Liver (tissue), 8 donors: ENCODE measurements at regions not wholly inside any gene's neighbourhood (a gene's known extent, or its start where the extent isn't known, plus 50 kb on each side); places are given as distances from the start of the nearest gene placed in this dataset.

Experiments used
- DNase-seq: peaks from one replicate; pipeline ENCODE4 v3.0.0-alpha.2; 2017; ENCODE audit warnings: low spot score
- H3K27ac ChIP-seq, 2 donors: one replicate each; pipeline ENCODE4 v1.7.0; 2013; ENCODE audit warnings: inconsistent platforms in 2 of 2, low read length in 2 of 2, control low read depth in 1 of 2, low read depth in 1 of 2, mild to moderate bottlenecking in 1 of 2
- H3K27me3 ChIP-seq, 4 donors: one replicate each; pipeline versions ENCODE4 v1.6.1 to v1.7.0; 2013; ENCODE audit warnings: low read length in 3 of 4, inconsistent platforms in 1 of 4, mild to moderate bottlenecking in 1 of 4, moderate library complexity in 1 of 4; ENCODE audit not compliant: control insufficient read depth in 4 of 4, insufficient read depth in 4 of 4
- H3K36me3 ChIP-seq, 4 donors: one replicate each; pipeline versions ENCODE4 v1.6.1 to v1.7.0; 2013; ENCODE audit warnings: low read length in 3 of 4, mild to moderate bottlenecking in 3 of 4, low read depth in 1 of 4, moderate library complexity in 1 of 4; ENCODE audit not compliant: control insufficient read depth in 4 of 4, insufficient read depth in 3 of 4
- H3K4me1 ChIP-seq, 4 donors: one replicate each; pipeline versions ENCODE4 v1.6.1 to v1.7.0; 2013; ENCODE audit warnings: low read length in 3 of 4, mild to moderate bottlenecking in 3 of 4, moderate library complexity in 1 of 4; ENCODE audit not compliant: control insufficient read depth in 4 of 4, insufficient read depth in 4 of 4
- H3K4me3 ChIP-seq, 3 donors: one replicate each; pipeline versions ENCODE4 v1.6.1 to v1.7.0; 2013; ENCODE audit warnings: low read length in 3 of 3, control low read depth in 1 of 3, low read depth in 1 of 3, mild to moderate bottlenecking in 1 of 3
- H3K9ac ChIP-seq, 2 donors: one replicate each; pipeline ENCODE4 v1.7.0; 2013; ENCODE audit warnings: low read length in 2 of 2, mild to moderate bottlenecking in 2 of 2, moderate library complexity in 2 of 2, control low read depth in 1 of 2, low read depth in 1 of 2
- H3K9me3 ChIP-seq, 4 donors: one replicate each; pipeline versions ENCODE4 v1.6.1 to v1.7.0; 2013; ENCODE audit warnings: low read length in 3 of 4; ENCODE audit not compliant: control insufficient read depth in 4 of 4
- ATF3 ChIP-seq: IDR thresholded peaks from 2 replicates; pipeline ENCODE4 v1.6.1; 2016; ENCODE audit warnings: antibody characterized with exemption
- CTCF ChIP-seq: fragments of 150-350 bp; IDR thresholded peaks from 2 replicates; pipeline ENCODE4 v1.5.1; 2017; ENCODE audit warnings: improper control_type of control experiment, low read depth, low read length; ENCODE audit not compliant: missing input control
- EGR1 ChIP-seq, 2 donors: IDR thresholded peaks; 2 replicates each; pipeline ENCODE4 v1.6.1; 2016 to 2018; ENCODE audit warnings: antibody characterized with exemption in 2 of 2, low read depth in 2 of 2
- FOXA1 ChIP-seq: IDR thresholded peaks from 2 replicates; pipeline ENCODE4 v1.6.1; 2016; ENCODE audit warnings: antibody characterized with exemption
- FOXA2 ChIP-seq: IDR thresholded peaks from 2 replicates; pipeline ENCODE4 v1.6.1; 2016; ENCODE audit warnings: antibody characterized with exemption
- GABPA ChIP-seq, 2 donors: IDR thresholded peaks in 1 of 2; conservative IDR thresholded peaks in 1 of 2; 2 replicates each; pipeline ENCODE4 v1.6.1; 2016; ENCODE audit warnings: antibody characterized with exemption in 2 of 2, mild to moderate bottlenecking in 1 of 2, moderate library complexity in 1 of 2
- HNF4G ChIP-seq: IDR thresholded peaks from 2 replicates; pipeline ENCODE4 v1.6.1; 2016; ENCODE audit warnings: antibody characterized with exemption
- JUND ChIP-seq, 2 donors: IDR thresholded peaks; 2 replicates each; pipeline ENCODE4 v1.6.1; 2016; ENCODE audit warnings: antibody characterized with exemption in 2 of 2
- MAX ChIP-seq: IDR thresholded peaks from 2 replicates; pipeline ENCODE4 v1.6.1; 2016; ENCODE audit warnings: antibody characterized with exemption
- NR2F2 ChIP-seq: IDR thresholded peaks from 2 replicates; pipeline ENCODE4 v1.6.1; 2016; ENCODE audit warnings: antibody characterized with exemption
- RAD21 ChIP-seq, 2 donors: IDR thresholded peaks; 2 replicates each; pipeline ENCODE4 v1.6.1; 2016; ENCODE audit warnings: antibody characterized with exemption in 2 of 2, mild to moderate bottlenecking in 2 of 2
- REST ChIP-seq: IDR thresholded peaks from 2 replicates; pipeline ENCODE4 v1.6.1; 2016; ENCODE audit warnings: antibody characterized with exemption, mild to moderate bottlenecking
- RXRA ChIP-seq, 2 donors: IDR thresholded peaks; 2 replicates each; pipeline ENCODE4 v1.6.1; 2017 to 2018; ENCODE audit warnings: antibody characterized with exemption in 2 of 2, mild to moderate bottlenecking in 1 of 2
- SP1 ChIP-seq: IDR thresholded peaks from 2 replicates; pipeline ENCODE4 v1.6.1; 2018; ENCODE audit warnings: antibody characterized with exemption, mild to moderate bottlenecking
- TAF1 ChIP-seq: conservative IDR thresholded peaks from 2 replicates; pipeline ENCODE4 v1.6.1; 2016; ENCODE audit warnings: antibody characterized with exemption, mild to moderate bottlenecking
- YY1 ChIP-seq: IDR thresholded peaks from 2 replicates; pipeline ENCODE4 v1.6.1; 2016; ENCODE audit warnings: antibody characterized with exemption, mild to moderate bottlenecking
- ZBTB33 ChIP-seq: IDR thresholded peaks from 2 replicates; pipeline ENCODE4 v1.6.1; 2016; ENCODE audit warnings: antibody characterized with exemption
- WGBS: extraction: QIAGEN DNeasy Blood & Tissue Kit; methylation state at CpG from one replicate; pipeline ENCODE4 v1.1.7; 2013; 5-methylcytosine and 5-hydroxymethylcytosine counted together
- donor health status: healthy.
- donor health status: healthy.
- donor health status: healthy.
- donor health status: healthy.
- donor health status: healthy.

- no peaks in the 10 kb centered on the region for H3K4me1 ChIP-seq
- no peak overlapping the region for H3K4me3 ChIP-seq
- H3K27ac ChIP-seq: no peak overlapping the region
- no peak for TF ChIP-seq RAD21 (IDR thresholded peaks at IDR 0.05)
- no peak for TF ChIP-seq MAX
- no peak for TF ChIP-seq FOXA1
- no peak for TF ChIP-seq RXRA (IDR thresholded peaks at IDR 0.05)
- TF ChIP-seq REST: no peak
- TF ChIP-seq ATF3: no peak
- TF ChIP-seq ZBTB33: no peak
- TF ChIP-seq NR2F2: no peak
- TF ChIP-seq HNF4G: no peak
- no peak for TF ChIP-seq EGR1 (IDR thresholded peaks at IDR 0.05; ENCODE audit: low read depth in 2 of 2)
- no peak for TF ChIP-seq JUND (IDR thresholded peaks at IDR 0.05)
- no peak for TF ChIP-seq TAF1
- no peak for TF ChIP-seq SP1
- no peaks in the 10 kb centered on the region for H3K27me3 ChIP-seq
- H3K9ac ChIP-seq: no peak overlapping the region
- WGBS: 52% methylated on average over 4 of the region's 4 CpGs
- DNase-seq: no peak
- peaks cover 0 to 9% (median 0%) of the 10 kb centered on the region in 4 donors for H3K9me3 ChIP-seq
- H3K36me3 ChIP-seq: no peaks in the 10 kb centered on the region
Observed at GRCh38 chr13:84200971-84201370, 318.7 kb upstream of the SLITRK1 start.

GRCh38 chr13:84192125-84192524 lies 309.9 kb upstream of the SLITRK1 start:
- H3K4me1 ChIP-seq: no peaks in the 10 kb centered on the region
- H3K4me3 ChIP-seq: no peak overlapping the region
- H3K27me3 ChIP-seq: no peaks in the 10 kb centered on the region
- peaks cover 0 to 12% (median 2%) of the 10 kb centered on the region in 4 donors for H3K9me3 ChIP-seq
- H3K9ac ChIP-seq: no peak overlapping the region
- no peak for DNase-seq
- 80% methylated on average over 3 of the region's 3 CpGs for WGBS
- no peak overlapping the region for H3K27ac ChIP-seq
- no peaks in the 10 kb centered on the region for H3K36me3 ChIP-seq
- no peak for TF ChIP-seq YY1
- TF ChIP-seq EGR1 (IDR thresholded peaks at IDR 0.05; ENCODE audit: low read depth in 2 of 2): no peak
- no peak for TF ChIP-seq MAX
- TF ChIP-seq FOXA2: no peak
- no peak for TF ChIP-seq TAF1
- TF ChIP-seq ATF3: no peak
- no peak for TF ChIP-seq GABPA (IDR thresholded peaks at IDR 0.05 in 1 of 2, conservative IDR thresholded peaks at IDR 0.05 in 1 of 2)
- no peak for TF ChIP-seq RXRA (IDR thresholded peaks at IDR 0.05)
- TF ChIP-seq ZBTB33: no peak
- no peak for TF ChIP-seq FOXA1
- no peak for TF ChIP-seq REST
- no peak for TF ChIP-seq CTCF
- no peak for TF ChIP-seq JUND (IDR thresholded peaks at IDR 0.05)
- TF ChIP-seq NR2F2: no peak
- no peak for TF ChIP-seq SP1
- TF ChIP-seq RAD21 (IDR thresholded peaks at IDR 0.05): no peak
